DMS114 treated with DMSO at 0.1 percent for 48 hours (cell line): ENCODE measurements at regions not wholly inside any gene's neighbourhood (a gene's known extent, or its start where the extent isn't known, plus 50 kb on each side); places are given as distances from the start of the nearest gene placed in this dataset.
A peak's percentile ranks its signal among the peaks of the same experiment; 100 is the strongest.
"Not testable (repeated sequence)": the region's sequence is repeated elsewhere in the genome, so short reads cannot be mapped to it uniquely, and the experiment has no call there.

Source experiments
- DNase-seq: peaks from one replicate; lab custom pipeline; 2025; ENCODE audit not compliant: unreplicated experiment; lab: John Stamatoyannopoulos, UW

GRCh38 chr9:1536522-1537170 is 478.5 kb upstream of the SMARCA2 start:
- DNase-seq, result no peak

GRCh38 chr9:1538301-1538700 is 476.8 kb upstream of the SMARCA2 start:
- no peak for DNase-seq

GRCh38 chr9:1539216-1539615 is 475.9 kb upstream of the SMARCA2 start:
- no peak for DNase-seq

GRCh38 chr9:1550636-1551035 is 464.5 kb upstream of the SMARCA2 start:
- DNase-seq, result no peak

GRCh38 chr9:1554081-1555035 is 460.8 kb upstream of the SMARCA2 start:
- no peak for DNase-seq

- DNase-seq, result not testable (repeated sequence)
These were observed 456.5 kb upstream of the SMARCA2 start for GRCh38 chr9:1558666-1559065.

- no peak for DNase-seq
These were observed 439.2 kb upstream of the SMARCA2 start for GRCh38 chr9:1575939-1576338.

GRCh38 chr9:1580215-1580614 is 434.9 kb upstream of the SMARCA2 start:
- no peak for DNase-seq

- no peak for DNase-seq
These were observed 433.2 kb upstream of the SMARCA2 start for GRCh38 chr9:1581926-1582325.

GRCh38 chr9:1591310-1591709 is 423.8 kb upstream of the SMARCA2 start:
- no peak for DNase-seq

GRCh38 chr9:1598270-1598669 is 416.9 kb upstream of the SMARCA2 start:
- DNase-seq, result no peak

GRCh38 chr9:1599961-1600360 is 415.2 kb upstream of the SMARCA2 start:
- DNase-seq, result no peak

- peak; percentile 1 for DNase-seq
These were observed 410.1 kb upstream of the SMARCA2 start for GRCh38 chr9:1604942-1605560.

GRCh38 chr9:1606253-1606652 is 408.9 kb upstream of the SMARCA2 start:
- DNase-seq, result no peak

- no peak for DNase-seq
These were observed 402.3 kb upstream of the SMARCA2 start for GRCh38 chr9:1612886-1613285.

- DNase-seq, result no peak
These were observed 397.7 kb upstream of the SMARCA2 start for GRCh38 chr9:1617419-1617818.

GRCh38 chr9:1619915-1620710 is 395.0 kb upstream of the SMARCA2 start:
- peak; percentile 5 for DNase-seq

- no peak for DNase-seq
These were observed 377.7 kb upstream of the SMARCA2 start for GRCh38 chr9:1637401-1637800.

- DNase-seq, result no peak
These were observed 376.0 kb upstream of the SMARCA2 start for GRCh38 chr9:1639166-1639565.

GRCh38 chr9:1647776-1648175 is 367.4 kb upstream of the SMARCA2 start:
- DNase-seq, result no peak

- DNase-seq, result no peak
These were observed 361.9 kb upstream of the SMARCA2 start for GRCh38 chr9:1653282-1653681.
